ENCODE measurements at regions not wholly inside any gene's neighbourhood (a gene's known extent, or its start where the extent isn't known, plus 50 kb on each side); places are given as distances from the start of the nearest gene placed in this dataset.

DNA sequence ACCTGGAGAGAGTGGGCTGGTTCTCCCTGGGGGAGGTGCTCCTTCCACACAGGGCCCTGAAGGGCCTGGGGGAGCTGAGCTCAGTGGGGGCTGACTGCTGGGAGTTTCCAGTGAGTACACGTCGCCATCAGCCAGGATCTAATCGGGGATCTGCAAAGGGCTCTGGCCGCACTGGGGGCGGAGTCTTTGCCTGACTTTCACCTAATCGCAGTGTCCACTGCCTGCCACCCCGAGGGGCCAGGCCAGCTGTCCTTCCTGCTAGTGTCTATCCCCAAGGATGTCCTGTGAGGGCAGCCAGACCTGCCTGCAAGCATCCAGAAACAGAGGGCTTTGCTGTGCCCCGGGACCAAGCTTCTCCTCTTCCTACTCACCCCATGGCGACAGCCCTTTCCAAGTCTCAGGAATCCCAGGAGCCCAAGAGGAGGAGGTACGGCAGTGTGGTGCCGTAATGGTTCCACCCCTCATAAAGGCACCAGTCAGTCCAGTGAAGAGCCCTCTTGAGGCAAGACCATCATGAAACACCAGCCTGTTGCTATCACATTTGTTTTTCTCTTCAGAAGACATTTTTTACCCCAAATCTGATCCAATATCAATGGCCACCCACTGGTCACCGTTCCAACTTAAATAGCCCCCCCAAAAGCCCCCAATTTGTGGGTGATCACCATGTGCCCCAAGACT is 243.1 kb upstream of the ECI2 start (continued):
- TF ChIP-seq, protein P1, sequence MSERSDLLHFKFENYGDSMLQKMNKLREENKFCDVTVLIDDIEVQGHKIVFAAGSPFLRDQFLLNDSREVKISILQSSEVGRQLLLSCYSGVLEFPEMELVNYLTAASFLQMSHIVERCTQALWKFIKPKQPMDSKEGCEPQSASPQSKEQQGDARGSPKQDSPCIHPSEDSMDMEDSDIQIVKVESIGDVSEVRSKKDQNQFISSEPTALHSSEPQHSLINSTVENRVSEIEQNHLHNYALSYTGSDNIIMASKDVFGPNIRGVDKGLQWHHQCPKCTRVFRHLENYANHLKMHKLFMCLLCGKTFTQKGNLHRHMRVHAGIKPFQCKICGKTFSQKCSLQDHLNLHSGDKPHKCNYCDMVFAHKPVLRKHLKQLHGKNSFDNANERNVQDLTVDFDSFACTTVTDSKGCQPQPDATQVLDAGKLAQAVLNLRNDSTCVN (CRISPR knock-in tag; IDR thresholded peaks at IDR 0.05), result 0 out of 2 replicates have a peak, but pooled peaks have one; percentile 26
- TF ChIP-seq, protein P2, sequence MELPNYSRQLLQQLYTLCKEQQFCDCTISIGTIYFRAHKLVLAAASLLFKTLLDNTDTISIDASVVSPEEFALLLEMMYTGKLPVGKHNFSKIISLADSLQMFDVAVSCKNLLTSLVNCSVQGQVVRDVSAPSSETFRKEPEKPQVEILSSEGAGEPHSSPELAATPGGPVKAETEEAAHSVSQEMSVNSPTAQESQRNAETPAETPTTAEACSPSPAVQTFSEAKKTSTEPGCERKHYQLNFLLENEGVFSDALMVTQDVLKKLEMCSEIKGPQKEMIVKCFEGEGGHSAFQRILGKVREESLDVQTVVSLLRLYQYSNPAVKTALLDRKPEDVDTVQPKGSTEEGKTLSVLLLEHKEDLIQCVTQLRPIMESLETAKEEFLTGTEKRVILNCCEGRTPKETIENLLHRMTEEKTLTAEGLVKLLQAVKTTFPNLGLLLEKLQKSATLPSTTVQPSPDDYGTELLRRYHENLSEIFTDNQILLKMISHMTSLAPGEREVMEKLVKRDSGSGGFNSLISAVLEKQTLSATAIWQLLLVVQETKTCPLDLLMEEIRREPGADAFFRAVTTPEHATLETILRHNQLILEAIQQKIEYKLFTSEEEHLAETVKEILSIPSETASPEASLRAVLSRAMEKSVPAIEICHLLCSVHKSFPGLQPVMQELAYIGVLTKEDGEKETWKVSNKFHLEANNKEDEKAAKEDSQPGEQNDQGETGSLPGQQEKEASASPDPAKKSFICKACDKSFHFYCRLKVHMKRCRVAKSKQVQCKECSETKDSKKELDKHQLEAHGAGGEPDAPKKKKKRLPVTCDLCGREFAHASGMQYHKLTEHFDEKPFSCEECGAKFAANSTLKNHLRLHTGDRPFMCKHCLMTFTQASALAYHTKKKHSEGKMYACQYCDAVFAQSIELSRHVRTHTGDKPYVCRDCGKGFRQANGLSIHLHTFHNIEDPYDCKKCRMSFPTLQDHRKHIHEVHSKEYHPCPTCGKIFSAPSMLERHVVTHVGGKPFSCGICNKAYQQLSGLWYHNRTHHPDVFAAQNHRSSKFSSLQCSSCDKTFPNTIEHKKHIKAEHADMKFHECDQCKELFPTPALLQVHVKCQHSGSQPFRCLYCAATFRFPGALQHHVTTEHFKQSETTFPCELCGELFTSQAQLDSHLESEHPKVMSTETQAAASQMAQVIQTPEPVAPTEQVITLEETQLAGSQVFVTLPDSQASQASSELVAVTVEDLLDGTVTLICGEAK (IDR thresholded peaks at IDR 0.05), result no peak
- TF ChIP-seq, protein P2 (CRISPR knock-in tag; IDR thresholded peaks at IDR 0.05), result no peak
- TF ChIP-seq EGR1 (conservative IDR thresholded peaks at IDR 0.05) (no peak), ZNF324 (CRISPR knock-in tag; IDR thresholded peaks at IDR 0.05) (0 out of 2 replicates have a peak, but pooled peaks have one; percentile 12), SMARCC2 (IDR thresholded peaks at IDR 0.05; ENCODE audit: low read depth) (0 out of 2 replicates have a peak, but pooled peaks have one; percentile 36), KDM1A (IDR thresholded peaks at IDR 0.05) (no peak)
- TF ChIP-seq, protein P3, sequence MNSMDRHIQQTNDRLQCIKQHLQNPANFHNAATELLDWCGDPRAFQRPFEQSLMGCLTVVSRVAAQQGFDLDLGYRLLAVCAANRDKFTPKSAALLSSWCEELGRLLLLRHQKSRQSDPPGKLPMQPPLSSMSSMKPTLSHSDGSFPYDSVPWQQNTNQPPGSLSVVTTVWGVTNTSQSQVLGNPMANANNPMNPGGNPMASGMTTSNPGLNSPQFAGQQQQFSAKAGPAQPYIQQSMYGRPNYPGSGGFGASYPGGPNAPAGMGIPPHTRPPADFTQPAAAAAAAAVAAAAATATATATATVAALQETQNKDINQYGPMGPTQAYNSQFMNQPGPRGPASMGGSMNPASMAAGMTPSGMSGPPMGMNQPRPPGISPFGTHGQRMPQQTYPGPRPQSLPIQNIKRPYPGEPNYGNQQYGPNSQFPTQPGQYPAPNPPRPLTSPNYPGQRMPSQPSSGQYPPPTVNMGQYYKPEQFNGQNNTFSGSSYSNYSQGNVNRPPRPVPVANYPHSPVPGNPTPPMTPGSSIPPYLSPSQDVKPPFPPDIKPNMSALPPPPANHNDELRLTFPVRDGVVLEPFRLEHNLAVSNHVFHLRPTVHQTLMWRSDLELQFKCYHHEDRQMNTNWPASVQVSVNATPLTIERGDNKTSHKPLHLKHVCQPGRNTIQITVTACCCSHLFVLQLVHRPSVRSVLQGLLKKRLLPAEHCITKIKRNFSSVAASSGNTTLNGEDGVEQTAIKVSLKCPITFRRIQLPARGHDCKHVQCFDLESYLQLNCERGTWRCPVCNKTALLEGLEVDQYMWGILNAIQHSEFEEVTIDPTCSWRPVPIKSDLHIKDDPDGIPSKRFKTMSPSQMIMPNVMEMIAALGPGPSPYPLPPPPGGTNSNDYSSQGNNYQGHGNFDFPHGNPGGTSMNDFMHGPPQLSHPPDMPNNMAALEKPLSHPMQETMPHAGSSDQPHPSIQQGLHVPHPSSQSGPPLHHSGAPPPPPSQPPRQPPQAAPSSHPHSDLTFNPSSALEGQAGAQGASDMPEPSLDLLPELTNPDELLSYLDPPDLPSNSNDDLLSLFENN (IDR thresholded peaks at IDR 0.05; ENCODE audit: low read depth in 2 of 2, low read length in 2 of 2), result peak in 1 of 2 experiments; percentile 53; a peak in 1 of 4 replicates
- TF ChIP-seq, protein P4, sequence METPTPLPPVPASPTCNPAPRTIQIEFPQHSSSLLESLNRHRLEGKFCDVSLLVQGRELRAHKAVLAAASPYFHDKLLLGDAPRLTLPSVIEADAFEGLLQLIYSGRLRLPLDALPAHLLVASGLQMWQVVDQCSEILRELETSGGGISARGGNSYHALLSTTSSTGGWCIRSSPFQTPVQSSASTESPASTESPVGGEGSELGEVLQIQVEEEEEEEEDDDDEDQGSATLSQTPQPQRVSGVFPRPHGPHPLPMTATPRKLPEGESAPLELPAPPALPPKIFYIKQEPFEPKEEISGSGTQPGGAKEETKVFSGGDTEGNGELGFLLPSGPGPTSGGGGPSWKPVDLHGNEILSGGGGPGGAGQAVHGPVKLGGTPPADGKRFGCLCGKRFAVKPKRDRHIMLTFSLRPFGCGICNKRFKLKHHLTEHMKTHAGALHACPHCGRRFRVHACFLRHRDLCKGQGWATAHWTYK (CRISPR knock-in tag; IDR thresholded peaks at IDR 0.05), result peak; percentile 56; the same call in 1 of the 2 replicates

All from K562 (cell line).